ENCODE measurements at regions not wholly inside any gene's neighbourhood (a gene's known extent, or its start where the extent isn't known, plus 50 kb on each side); places are given as distances from the start of the nearest gene placed in this dataset.

- H3K27me3 ChIP-seq (ENCODE audit: insufficient read depth, poor library complexity, severe bottlenecking), result no peaks in the 10 kb centered on the region
- H3K4me3 ChIP-seq (replicated peaks; ENCODE audit: insufficient read depth, low read length), result no peak overlapping the region
- TF ChIP-seq CTCF (IDR thresholded peaks at IDR 0.05; ENCODE audit: insufficient read depth, low read length) (no peak), POLR2AphosphoS5 (IDR thresholded peaks at IDR 0.05; ENCODE audit: low read depth) (no peak), GABPA (IDR thresholded peaks at IDR 0.05; ENCODE audit: low read depth) (no peak), REST (IDR thresholded peaks at IDR 0.05; ENCODE audit: insufficient replicate concordance, low read depth) (no peak), SPI1 (IDR thresholded peaks at IDR 0.05; ENCODE audit: borderline replicate concordance, low read depth) (no peak)
- no peak for DNase-seq (ENCODE audit: low read depth in 1 of 2, low spot score in 1 of 2)
- no peak overlapping the region for H3K27ac ChIP-seq (replicated peaks)
Measured at GRCh38 chr3:168958466-168958865, 705.0 kb downstream of the MECOM start.

- Histone ChIP-seq H3K27ac (replicated peaks) (no peak overlapping the region), H3K4me3 (replicated peaks; ENCODE audit: insufficient read depth, low read length) (no peak overlapping the region), H3K27me3 (ENCODE audit: insufficient read depth, poor library complexity, severe bottlenecking) (no peaks in the 10 kb centered on the region)
- DNase-seq (ENCODE audit: low read depth in 1 of 2, low spot score in 1 of 2), result no peak
- no peak for TF ChIP-seq CTCF (IDR thresholded peaks at IDR 0.05; ENCODE audit: insufficient read depth, low read length)
- no peak for TF ChIP-seq REST (IDR thresholded peaks at IDR 0.05; ENCODE audit: insufficient replicate concordance, low read depth)
- no peak for TF ChIP-seq POLR2AphosphoS5 (IDR thresholded peaks at IDR 0.05; ENCODE audit: low read depth)
- TF ChIP-seq SPI1 (IDR thresholded peaks at IDR 0.05; ENCODE audit: borderline replicate concordance, low read depth), result no peak
- TF ChIP-seq GABPA (IDR thresholded peaks at IDR 0.05; ENCODE audit: low read depth), result no peak
Measured at GRCh38 chr3:168956076-168956475, 707.4 kb downstream of the MECOM start.

- Histone ChIP-seq H3K4me3 (replicated peaks; ENCODE audit: insufficient read depth, low read length) (no peak overlapping the region), H3K27me3 (ENCODE audit: insufficient read depth, poor library complexity, severe bottlenecking) (no peaks in the 10 kb centered on the region), H3K27ac (replicated peaks) (no peak overlapping the region)
- TF ChIP-seq POLR2AphosphoS5 (IDR thresholded peaks at IDR 0.05; ENCODE audit: low read depth), result no peak
- no peak for TF ChIP-seq GABPA (IDR thresholded peaks at IDR 0.05; ENCODE audit: low read depth)
- TF ChIP-seq CTCF (IDR thresholded peaks at IDR 0.05; ENCODE audit: insufficient read depth, low read length), result no peak
- TF ChIP-seq REST (IDR thresholded peaks at IDR 0.05; ENCODE audit: insufficient replicate concordance, low read depth), result no peak
- TF ChIP-seq SPI1 (IDR thresholded peaks at IDR 0.05; ENCODE audit: borderline replicate concordance, low read depth), result no peak
- no peak for DNase-seq (ENCODE audit: low read depth in 1 of 2, low spot score in 1 of 2)
Measured at GRCh38 chr3:168952551-168952950, 711.0 kb downstream of the MECOM start.

All from HL-60 (cell line).